ENCODE measurements at regions not wholly inside any gene's neighbourhood (a gene's known extent, or its start where the extent isn't known, plus 50 kb on each side); places are given as distances from the start of the nearest gene placed in this dataset.

GRCh38 chr11:33634291-33634834, 66.3 kb downstream of the C11orf91 start:
- TF ChIP-seq EZH2 (IDR thresholded peaks at IDR 0.05; ENCODE audit: insufficient read depth, poor library complexity, severe bottlenecking) (no peak), EZH2phosphoT487 (IDR thresholded peaks at IDR 0.05; ENCODE audit: insufficient read depth, low read depth) (no peak)

All from GM23248 (cell line).